B cell (primary cell): ENCODE measurements at regions not wholly inside any gene's neighbourhood (a gene's known extent, or its start where the extent isn't known, plus 50 kb on each side); places are given as distances from the start of the nearest gene placed in this dataset.

Source experiments
- ATAC-seq: fragments of 200-7000 bp; cut with Tn5 transposase; one replicate; pipeline ENCODE4 v1.10.0; 2021; ENCODE audit warnings: low read depth, mild to moderate bottlenecking, moderate number of reproducible peaks, moderate library complexity
- CTCF ChIA-PET: fragments of 350-600 bp; sonication (Branson Sonifier 250); formaldehyde crosslinking; loops from one replicate; lab custom pipeline; 2021; ENCODE audit warnings: antibody characterized with exemption, inconsistent platforms; lab: Charles Lee
- POLR2A ChIA-PET: fragments of 350-600 bp; sonication (Branson Sonifier 250); formaldehyde crosslinking; loops from one replicate; lab custom pipeline; 2021; ENCODE audit warnings: antibody characterized with exemption; lab: Charles Lee
- DNase-seq: peaks from one replicate; pipeline ENCODE4 v3.0.0; 2013
- H2AFZ ChIP-seq: 2 replicates; pipeline ENCODE4 v1.6.1; 2012; ENCODE audit warnings: mild to moderate bottlenecking, low read depth, low read length; ENCODE audit not compliant: insufficient read depth, poor library complexity, severe bottlenecking
- H3K27ac ChIP-seq, 2 donors: 1 replicate in 1 of 2; 2 replicates in 1 of 2; pipeline ENCODE4 v1.5.1; 2012 to 2013; ENCODE audit warnings: low read length in 2 of 2, mild to moderate bottlenecking in 2 of 2, moderate library complexity in 1 of 2
- H3K27me3 ChIP-seq, 4 experiments: fragments of 200-600 bp in 1 of 4; sonication (generic) in 1 of 4; replicated peaks in 1 of 4; 1 replicate in 2 of 4; 2 replicates in 2 of 4; pipeline versions ENCODE4 v1.6.1 to v1.7.0; 2013 to 2016; ENCODE audit warnings: low read length in 3 of 4, mild to moderate bottlenecking in 2 of 4, mixed read lengths in 1 of 4, moderate library complexity in 1 of 4; ENCODE audit not compliant: insufficient read depth in 4 of 4, control insufficient read depth in 3 of 4; ENCODE audit errors: control extremely low read depth in 1 of 4
- H3K36me3 ChIP-seq, 2 experiments: replicated peaks in 1 of 2; 1 replicate in 1 of 2; 2 replicates in 1 of 2; pipeline versions ENCODE4 v1.6.1 to v1.7.1; 2013; ENCODE audit warnings: low read length in 1 of 2; ENCODE audit not compliant: insufficient read depth in 2 of 2, control insufficient read depth in 1 of 2; ENCODE audit errors: control extremely low read depth in 1 of 2, extremely low read depth in 1 of 2
- H3K4me1 ChIP-seq, 2 donors: fragments of 200-600 bp in 1 of 2; sonication (generic) in 1 of 2; 1 replicate in 1 of 2; 2 replicates in 1 of 2; pipeline versions ENCODE4 v1.5.1 to v1.6.1; 2013 to 2017; ENCODE audit warnings: low read length in 2 of 2; ENCODE audit not compliant: control insufficient read depth in 2 of 2, insufficient read depth in 2 of 2
- H3K4me2 ChIP-seq: replicated peaks from 2 replicates; pipeline ENCODE3; 2012; ENCODE audit warnings: mild to moderate bottlenecking, low read depth, low read length; ENCODE audit not compliant: poor library complexity, severe bottlenecking
- H3K4me3 ChIP-seq, 5 experiments: fragments of 200-600 bp in 1 of 5; sonication (generic) in 1 of 5; 1 replicate in 3 of 5; 2 replicates in 2 of 5; pipeline versions ENCODE4 v1.5.1 to v1.7.0; 2011 to 2016; ENCODE audit warnings: low read length in 4 of 5, mild to moderate bottlenecking in 4 of 5, low read depth in 2 of 5, control low read depth in 1 of 5, moderate library complexity in 1 of 5; ENCODE audit not compliant: insufficient read depth in 1 of 5; ENCODE audit errors: control extremely low read depth in 1 of 5, extremely low read depth in 1 of 5
- H3K79me2 ChIP-seq: fragments of 200-600 bp; sonication (generic); one replicate; pipeline ENCODE4 v1.6.0; 2016; ENCODE audit warnings: low read length; ENCODE audit not compliant: control insufficient read depth, insufficient read depth
- H3K9ac ChIP-seq: fragments of 200-600 bp; sonication (generic); 2 replicates; pipeline ENCODE4 v1.6.1; 2017; ENCODE audit warnings: mild to moderate bottlenecking, low read length, moderate library complexity
- H3K9me3 ChIP-seq, 3 donors: one replicate each; pipeline versions ENCODE4 v1.6.1 to v1.7.1; 2013; ENCODE audit warnings: low read length in 2 of 3; ENCODE audit not compliant: control insufficient read depth in 2 of 3, insufficient read depth in 1 of 3; ENCODE audit errors: control extremely low read depth in 1 of 3
- H4K20me1 ChIP-seq: 2 replicates; pipeline ENCODE4 v1.6.0; 2012; ENCODE audit warnings: mild to moderate bottlenecking, low read length; ENCODE audit not compliant: insufficient read depth, control insufficient read depth, poor library complexity, severe bottlenecking
- H3K27ac Mint-ChIP-seq: one replicate; pipeline ENCODE4 v1.8.0; 2021; ENCODE audit warnings: mixed read lengths
- H3K27me3 Mint-ChIP-seq: one replicate; pipeline ENCODE4 v1.8.0; 2021; ENCODE audit warnings: mixed read lengths
- H3K4me1 Mint-ChIP-seq: one replicate; pipeline ENCODE4 v1.8.0; 2021; ENCODE audit warnings: mixed read lengths
- H3K4me3 Mint-ChIP-seq: one replicate; pipeline ENCODE4 v1.8.0; 2021; ENCODE audit warnings: mixed read lengths
- H3K9me3 Mint-ChIP-seq: one replicate; pipeline ENCODE4 v1.8.0; 2022; ENCODE audit warnings: mixed read lengths; ENCODE audit not compliant: insufficient read depth
- CTCF ChIP-seq: fragments of 200-600 bp; IDR thresholded peaks from one replicate; pipeline ENCODE4 v1.8.0; 2022; ENCODE audit warnings: antibody characterized with exemption, mild to moderate bottlenecking
- EZH2 ChIP-seq: IDR thresholded peaks from 2 replicates; pipeline ENCODE4 v1.6.1; 2012; ENCODE audit warnings: borderline replicate concordance, low read depth, mild to moderate bottlenecking, moderate library complexity, low read length; ENCODE audit not compliant: insufficient read depth, poor library complexity, severe bottlenecking
- WGBS: methylation state at CpG from one replicate; pipeline ENCODE4 v1.1.5; 2013; ENCODE audit warnings: missing lambda C conversion rate; ENCODE audit not compliant: insufficient coverage; 5-methylcytosine and 5-hydroxymethylcytosine counted together
- intact Hi-C: fragments of 100-400 bp; cut with micrococcal nuclease; formaldehyde crosslinking; loops from one replicate; pipeline ENCODE4 v1.10.0; 2022

GRCh38 chr5:40386289-40386688 is 293.4 kb upstream of the PTGER4 start:
- Histone ChIP-seq H3K9me3 (no peaks in the 10 kb centered on the region), H3K36me3 (no peaks in the 10 kb centered on the region), H3K27ac (no peak overlapping the region), H2AFZ (peak overlapping the region; percentile 4), H3K79me2 (no peaks in the 10 kb centered on the region), H3K27me3 (no peaks in the 10 kb centered on the region), H4K20me1 (no peaks in the 10 kb centered on the region), H3K4me3 (no peak overlapping the region), H3K4me2 (peak overlapping the region; percentile 4), H3K4me1 (peaks cover 36 to 43% of the 10 kb centered on the region in 2 donors), H3K9ac (no peak overlapping the region)
- intact Hi-C loops: loop anchor here (5.0 to 10.0 kb wide), 5 partner anchors 101 to 351 kb away; no protein-coding TSS in a partner anchor
- H3K9me3 Mint-ChIP-seq: no peaks in the 10 kb centered on the region
- WGBS: no CpG with 5 or more reads among the region's 3 CpGs
- POLR2A ChIA-PET: no interaction called here
- no peaks in the 10 kb centered on the region for H3K27me3 Mint-ChIP-seq
- CTCF ChIA-PET: interaction anchor here (0.7 to 1.1 kb wide), 2 partner anchors 297 to 302 kb away, joined by 3 to 4 read pairs; no protein-coding TSS in a partner anchor
- no peak overlapping the region for H3K27ac Mint-ChIP-seq
- ATAC-seq (peak; percentile 57), DNase-seq (peak; percentile 52)
- H3K4me3 Mint-ChIP-seq: no peak overlapping the region
- no peak for TF ChIP-seq EZH2
- no peak for TF ChIP-seq CTCF
- peaks cover 45% of the 10 kb centered on the region for H3K4me1 Mint-ChIP-seq

DNA sequence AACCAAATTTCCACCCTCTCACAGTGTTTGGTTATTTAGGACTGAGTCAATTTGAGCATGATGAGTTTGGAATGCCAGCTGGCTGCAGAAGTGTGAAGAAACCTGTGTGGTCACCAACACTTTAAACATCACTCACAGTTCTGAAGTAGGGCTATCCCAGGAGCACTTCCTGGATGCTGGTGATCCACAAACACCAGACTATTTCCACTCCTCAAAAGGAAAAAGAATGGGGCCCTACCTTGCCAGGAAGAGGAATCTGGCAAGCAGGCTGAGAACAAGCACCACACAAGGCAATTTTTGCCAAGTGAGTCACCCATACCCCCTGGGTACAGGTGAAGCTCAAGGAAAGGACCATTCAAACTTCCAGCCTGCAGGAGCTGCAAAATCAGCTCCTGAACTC is 294.2 kb upstream of the PTGER4 start:
- Histone ChIP-seq H3K79me2 (no peaks in the 10 kb centered on the region), H3K36me3 (no peaks in the 10 kb centered on the region), H3K9ac (no peak overlapping the region), H3K9me3 (no peaks in the 10 kb centered on the region), H2AFZ (no peak overlapping the region), H3K4me3 (no peak overlapping the region), H3K4me2 (peak overlapping the region; percentile 4), H3K4me1 (peaks cover 36 to 43% of the 10 kb centered on the region in 2 donors), H4K20me1 (no peaks in the 10 kb centered on the region), H3K27ac (no peak overlapping the region), H3K27me3 (no peaks in the 10 kb centered on the region)
- Mint-ChIP-seq H3K4me1 (peaks cover 45% of the 10 kb centered on the region), H3K27me3 (no peaks in the 10 kb centered on the region), H3K4me3 (no peak overlapping the region), H3K9me3 (no peaks in the 10 kb centered on the region), H3K27ac (no peak overlapping the region)
- ATAC-seq (no peak), DNase-seq (no peak)
- no peak for TF ChIP-seq EZH2
- no peak for TF ChIP-seq CTCF
- intact Hi-C loops: loop anchor here (2.0 to 10.0 kb wide), 6 partner anchors 21 to 351 kb away; no protein-coding TSS in a partner anchor
- ChIA-PET CTCF (interaction anchor here (1.1 kb wide), 1 partner anchor 303 kb away, joined by 3 read pairs; no protein-coding TSS in a partner anchor), POLR2A (no interaction called here)
